OCI-LY7 (cell line): ENCODE measurements at regions not wholly inside any gene's neighbourhood (a gene's known extent, or its start where the extent isn't known, plus 50 kb on each side); places are given as distances from the start of the nearest gene placed in this dataset.

Experiments used
- BruUV-seq: library from RNA; stranded (reverse); fragments of 400-500 nt; replicated peaks from 2 replicates; lab custom pipeline; 2021; lab: Mats Ljungman, UMichigan
- CTCF ChIA-PET: fragments of 300-600 bp; sonication (Branson Sonifier 250); formaldehyde crosslinking; loops from one replicate; lab custom pipeline; 2022; ENCODE audit warnings: antibody characterized with exemption; ENCODE audit not compliant: unreplicated experiment; lab: Charles Lee
- POLR2A ChIA-PET: fragments of 300-600 bp; sonication (Branson Sonifier 250); formaldehyde crosslinking; loops from one replicate; lab custom pipeline; 2022; ENCODE audit warnings: antibody characterized with exemption; lab: Charles Lee
- DNase-seq: peaks from one replicate; pipeline ENCODE4 v3.0.0-alpha.2; 2015; ENCODE audit warnings: low spot score
- H2AFZ ChIP-seq: fragments of 200-600 bp; sonication (generic), shearing (Covaris generic); 2 replicates; pipeline ENCODE4 v1.6.1; 2014; ENCODE audit warnings: mild to moderate bottlenecking, antibody characterized with exemption, low read length, moderate library complexity
- H3K27ac ChIP-seq: fragments of 200-600 bp; sonication (generic); 2 replicates; pipeline ENCODE4 v1.5.1; 2014; ENCODE audit warnings: mixed run types, low read depth, mild to moderate bottlenecking, moderate library complexity, low read length, inconsistent platforms; ENCODE audit not compliant: poor library complexity, severe bottlenecking
- H3K36me3 ChIP-seq: fragments of 200-600 bp; sonication (generic); 2 replicates; pipeline ENCODE4 v1.6.1; 2014; ENCODE audit warnings: mild to moderate bottlenecking, antibody characterized with exemption, low read length, moderate library complexity, mixed read lengths; ENCODE audit not compliant: insufficient read depth
- H3K4me1 ChIP-seq: fragments of 200-600 bp; sonication (generic); 2 replicates; pipeline ENCODE4 v1.5.1; 2014; ENCODE audit warnings: mild to moderate bottlenecking, low read length; ENCODE audit not compliant: insufficient read depth, poor library complexity, severe bottlenecking
- H3K4me2 ChIP-seq: fragments of 200-600 bp; sonication (generic); 2 replicates; pipeline ENCODE4 v1.6.1; 2014; ENCODE audit warnings: mild to moderate bottlenecking, low read length
- H3K4me3 ChIP-seq: fragments of 200-600 bp; sonication (generic); 2 replicates; pipeline ENCODE4 v1.5.1; 2014; ENCODE audit warnings: mild to moderate bottlenecking, low read depth, low read length; ENCODE audit not compliant: poor library complexity, severe bottlenecking
- H3K79me2 ChIP-seq: fragments of 200-600 bp; sonication (generic); 2 replicates; pipeline ENCODE4 v1.6.1; 2016; ENCODE audit warnings: low read depth, mild to moderate bottlenecking, low read length, moderate library complexity, mixed read lengths; ENCODE audit not compliant: insufficient read depth
- H3K9me2 ChIP-seq: fragments of 200-600 bp; sonication (generic); 2 replicates; pipeline ENCODE4 v1.6.1; 2016; ENCODE audit warnings: mild to moderate bottlenecking, low read length, mixed read lengths; ENCODE audit not compliant: insufficient read depth
- H3K9me3 ChIP-seq: fragments of 200-600 bp; sonication (generic); 2 replicates; pipeline ENCODE4 v1.6.1; 2014; ENCODE audit warnings: mild to moderate bottlenecking, mixed run types, low read length, mixed read lengths
- H4K20me1 ChIP-seq: fragments of 200-600 bp; sonication (generic); 2 replicates; pipeline ENCODE4 v1.6.1; 2014; ENCODE audit warnings: mild to moderate bottlenecking, antibody characterized with exemption, low read length, moderate library complexity, mixed read lengths; ENCODE audit not compliant: insufficient read depth
- EZH2phosphoT487 ChIP-seq: fragments of 200-600 bp; sonication (generic); IDR thresholded peaks from 2 replicates; pipeline ENCODE4 v1.6.1; 2018; ENCODE audit warnings: low read depth, borderline replicate concordance, mild to moderate bottlenecking, mixed run types, antibody characterized with exemption, low read length, moderate library complexity, mixed read lengths
- intact Hi-C: fragments of 100-400 bp; cut with micrococcal nuclease; formaldehyde crosslinking; loops from one replicate; pipeline ENCODE4 v1.10.0; 2022; ENCODE audit not compliant: unreplicated experiment
- TF ChIP-seq, protein P1 (sequence below): fragments of 200-600 bp; sonication (generic); conservative IDR thresholded peaks from 2 replicates; pipeline ENCODE4 v1.5.1; 2014; ENCODE audit warnings: mild to moderate bottlenecking, antibody characterized with exemption, low read length, moderate library complexity, mixed read lengths

GRCh38 chrY:19042984-19043442, 269.5 kb upstream of the HSFY2 start:
- BruUV-seq: no TSS peak
- no peaks in the 10 kb centered on the region for H3K9me2 ChIP-seq
- CTCF ChIA-PET: no interaction called here
- no peaks in the 10 kb centered on the region for H3K9me3 ChIP-seq
- H3K36me3 ChIP-seq: no peaks in the 10 kb centered on the region
- H4K20me1 ChIP-seq: no peaks in the 10 kb centered on the region
- intact Hi-C loops: no loop called here
- no peak overlapping the region for H3K27ac ChIP-seq
- H2AFZ ChIP-seq: no peak overlapping the region
- DNase-seq: no peak
- H3K4me1 ChIP-seq: no peaks in the 10 kb centered on the region
- POLR2A ChIA-PET: no interaction called here
- no peak overlapping the region for H3K4me3 ChIP-seq
- H3K79me2 ChIP-seq: no peaks in the 10 kb centered on the region
- H3K4me2 ChIP-seq: no peak overlapping the region
- TF ChIP-seq, protein P1, sequence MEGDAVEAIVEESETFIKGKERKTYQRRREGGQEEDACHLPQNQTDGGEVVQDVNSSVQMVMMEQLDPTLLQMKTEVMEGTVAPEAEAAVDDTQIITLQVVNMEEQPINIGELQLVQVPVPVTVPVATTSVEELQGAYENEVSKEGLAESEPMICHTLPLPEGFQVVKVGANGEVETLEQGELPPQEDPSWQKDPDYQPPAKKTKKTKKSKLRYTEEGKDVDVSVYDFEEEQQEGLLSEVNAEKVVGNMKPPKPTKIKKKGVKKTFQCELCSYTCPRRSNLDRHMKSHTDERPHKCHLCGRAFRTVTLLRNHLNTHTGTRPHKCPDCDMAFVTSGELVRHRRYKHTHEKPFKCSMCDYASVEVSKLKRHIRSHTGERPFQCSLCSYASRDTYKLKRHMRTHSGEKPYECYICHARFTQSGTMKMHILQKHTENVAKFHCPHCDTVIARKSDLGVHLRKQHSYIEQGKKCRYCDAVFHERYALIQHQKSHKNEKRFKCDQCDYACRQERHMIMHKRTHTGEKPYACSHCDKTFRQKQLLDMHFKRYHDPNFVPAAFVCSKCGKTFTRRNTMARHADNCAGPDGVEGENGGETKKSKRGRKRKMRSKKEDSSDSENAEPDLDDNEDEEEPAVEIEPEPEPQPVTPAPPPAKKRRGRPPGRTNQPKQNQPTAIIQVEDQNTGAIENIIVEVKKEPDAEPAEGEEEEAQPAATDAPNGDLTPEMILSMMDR: no peak
- no peak for TF ChIP-seq EZH2phosphoT487

DNA sequence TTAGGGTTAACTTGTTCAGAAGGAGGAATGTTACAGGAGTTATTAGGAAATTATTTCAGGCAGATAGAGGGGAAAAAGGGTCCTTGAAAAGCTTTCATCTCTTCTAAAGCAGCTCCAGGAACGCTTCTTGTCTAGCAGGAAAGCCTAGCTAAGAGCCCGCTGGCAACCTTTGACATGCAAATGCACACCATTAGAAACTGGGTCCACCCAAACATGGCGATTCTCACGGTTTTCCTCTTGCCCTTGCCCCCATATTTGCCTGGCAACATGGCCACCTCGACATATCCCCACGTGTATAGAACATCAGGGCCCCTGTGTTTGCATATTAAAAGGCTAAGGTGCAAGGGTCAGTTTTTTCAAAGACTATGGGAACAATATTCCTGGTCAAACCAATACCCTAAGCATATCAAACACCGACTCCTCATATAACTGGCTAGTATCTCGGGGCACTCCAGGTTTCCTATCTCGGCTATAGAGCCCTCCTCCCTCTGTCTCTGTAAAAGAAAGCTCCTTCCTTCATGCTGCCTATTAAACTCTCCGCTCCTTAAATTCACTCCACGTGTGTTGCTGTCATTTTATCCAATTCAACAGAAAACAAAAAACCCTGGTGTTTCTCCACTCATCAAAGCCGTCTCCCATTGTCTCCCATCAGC, 268.9 kb upstream of the HSFY2 start:
- no peaks in the 10 kb centered on the region for H3K4me1 ChIP-seq
- no peaks in the 10 kb centered on the region for H3K9me3 ChIP-seq

GRCh38 chrY:19026631-19027030, 253.1 kb upstream of the HSFY2 start:
- ChIA-PET CTCF (no interaction called here), POLR2A (no interaction called here)
- Histone ChIP-seq H3K4me1 (no peaks in the 10 kb centered on the region), H3K4me3 (no peak overlapping the region), H2AFZ (no peak overlapping the region), H3K9me2 (no peaks in the 10 kb centered on the region), H3K4me2 (no peak overlapping the region), H3K36me3 (no peaks in the 10 kb centered on the region), H3K27ac (no peak overlapping the region), H3K79me2 (no peaks in the 10 kb centered on the region), H3K9me3 (no peaks in the 10 kb centered on the region), H4K20me1 (no peaks in the 10 kb centered on the region)
- TF ChIP-seq, protein P1: no peak
- TF ChIP-seq EZH2phosphoT487: no peak
- no peak for DNase-seq
- intact Hi-C loops: no loop called here
- BruUV-seq: no TSS peak

More for the DNA sequence above, 268.9 kb upstream of the HSFY2 start:
- H3K4me3 ChIP-seq: no peak overlapping the region
- no peaks in the 10 kb centered on the region for H3K9me2 ChIP-seq
- no TSS peak for BruUV-seq
- no peak for TF ChIP-seq EZH2phosphoT487
- TF ChIP-seq, protein P1: no peak
- no peak overlapping the region for H3K27ac ChIP-seq
- H2AFZ ChIP-seq: no peak overlapping the region
- ChIA-PET CTCF (no interaction called here), POLR2A (no interaction called here)
- H3K36me3 ChIP-seq: no peaks in the 10 kb centered on the region
- H3K79me2 ChIP-seq: no peaks in the 10 kb centered on the region
- intact Hi-C loops: no loop called here
- no peak overlapping the region for H3K4me2 ChIP-seq
- no peaks in the 10 kb centered on the region for H4K20me1 ChIP-seq
- DNase-seq: no peak
